ENCODE measurements at regions not wholly inside any gene's neighbourhood (a gene's known extent, or its start where the extent isn't known, plus 50 kb on each side); places are given as distances from the start of the nearest gene placed in this dataset.
"Not testable (repeated sequence)": the region's sequence is repeated elsewhere in the genome, so short reads cannot be mapped to it uniquely, and the experiment has no call there.

DNA sequence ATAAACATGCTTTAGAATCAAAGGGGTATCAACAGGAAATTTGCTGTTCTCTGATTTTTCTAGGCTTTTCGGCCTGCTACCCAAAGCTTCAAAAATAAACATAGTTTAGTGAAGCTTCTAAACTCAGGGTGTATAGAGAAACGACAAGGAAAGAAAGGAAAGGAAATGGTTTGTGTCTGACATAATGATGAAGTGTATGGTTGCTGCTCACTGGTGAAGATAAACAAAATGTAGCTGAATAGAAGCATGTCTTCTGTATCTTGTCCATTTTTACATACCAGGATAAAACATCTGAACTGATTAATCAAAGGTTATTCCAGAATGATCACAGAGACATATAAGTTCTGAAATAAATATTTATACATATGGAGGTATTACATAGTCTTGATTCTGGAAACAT is 1324.6 kb upstream of the NRXN1 start:
- no peak overlapping the region for H3K4me3 ChIP-seq (ENCODE audit: low read length)
- DNase-seq (ENCODE audit: low read depth, low spot score) = no peak

DNA sequence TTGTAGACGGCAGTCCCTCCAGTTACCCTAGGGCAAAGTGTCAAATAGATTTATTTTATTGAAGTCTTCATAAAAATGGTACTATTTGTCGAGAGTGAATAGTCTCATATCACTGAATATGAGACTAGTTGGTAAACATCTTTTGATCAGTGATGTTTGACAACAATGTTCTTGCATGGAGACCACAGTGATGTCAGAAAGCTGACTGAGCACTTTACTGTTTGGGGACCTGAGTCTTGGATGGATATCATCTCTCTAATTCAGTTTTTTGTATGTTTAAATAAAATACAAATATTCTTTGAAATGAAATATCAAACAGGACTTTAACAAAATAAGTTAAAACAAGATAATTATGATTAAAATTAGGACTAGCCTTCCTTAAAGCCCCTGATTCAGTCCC is 1315.4 kb upstream of the NRXN1 start:
- H3K4me3 ChIP-seq (ENCODE audit: low read length) = no peak overlapping the region
- DNase-seq (ENCODE audit: low read depth, low spot score) = no peak

DNA sequence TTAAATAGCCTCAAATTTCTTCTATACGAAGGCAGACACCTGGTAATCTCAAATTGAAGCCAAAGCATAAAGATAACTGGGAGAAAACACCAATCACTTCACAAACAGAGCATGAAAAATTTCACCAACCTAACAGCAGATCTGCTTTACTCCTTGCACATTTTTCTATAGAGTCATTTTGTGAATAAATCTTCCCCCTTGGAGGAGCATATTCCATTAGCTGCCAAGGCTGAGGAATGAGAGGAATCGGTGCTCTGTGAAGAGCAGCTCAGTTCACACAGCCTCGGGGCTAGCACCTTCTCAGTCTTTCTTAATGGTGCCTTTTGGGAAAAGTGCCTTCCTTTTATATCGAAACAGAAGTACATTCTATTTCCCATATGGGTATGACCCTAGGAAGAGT is 1313.7 kb upstream of the NRXN1 start:
- H3K4me3 ChIP-seq (ENCODE audit: low read length) = no peak overlapping the region
- no peak for DNase-seq (ENCODE audit: low read depth, low spot score)

DNA sequence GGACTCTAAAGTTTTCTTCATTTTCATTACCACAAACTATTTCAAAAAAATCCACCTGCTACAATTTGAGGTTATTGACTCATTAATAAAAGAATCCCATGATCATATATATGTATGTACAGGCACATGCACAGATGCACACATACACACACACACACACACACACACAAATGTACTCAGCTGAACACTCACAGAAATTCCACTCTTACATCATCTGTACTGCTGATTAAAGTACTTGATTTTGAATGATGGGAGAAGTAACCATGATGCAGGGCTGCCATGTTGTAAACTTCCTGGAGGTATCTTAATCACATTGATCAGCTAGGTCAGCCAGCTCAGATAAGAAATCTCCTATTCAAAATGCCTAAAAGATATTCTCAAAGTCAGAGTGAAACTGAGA is 1313.2 kb upstream of the NRXN1 start:
- no peak overlapping the region for H3K4me3 ChIP-seq (ENCODE audit: low read length)
- DNase-seq (ENCODE audit: low read depth, low spot score) = no peak

DNA sequence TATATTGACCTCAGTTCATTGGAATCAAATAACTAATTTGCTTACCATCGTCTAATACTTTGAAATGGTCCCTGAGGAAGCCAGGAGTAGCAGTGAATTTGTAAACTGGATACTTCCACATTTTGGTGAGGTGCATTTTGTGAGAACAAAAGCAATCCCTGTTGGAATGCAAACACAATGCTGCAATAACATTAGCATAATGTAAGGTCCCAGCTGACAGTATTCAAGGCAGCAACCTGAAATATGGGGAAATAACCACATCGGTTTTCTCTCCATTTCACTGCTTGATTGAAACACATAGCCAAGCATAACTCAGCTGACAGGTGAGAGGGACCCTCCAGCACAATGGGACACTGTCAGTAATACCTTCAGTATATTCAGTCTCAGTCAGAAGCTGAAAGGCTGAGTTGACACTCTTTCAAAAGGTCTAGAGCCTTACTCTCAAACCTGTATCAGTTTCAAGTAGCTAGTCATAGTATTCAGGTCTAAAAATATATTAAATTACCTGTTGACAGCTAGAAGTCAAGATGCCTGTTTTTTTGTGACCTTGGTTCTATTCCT is 1311.9 kb upstream of the NRXN1 start:
- no peak for DNase-seq (ENCODE audit: low read depth, low spot score)
- H3K4me3 ChIP-seq (ENCODE audit: low read length) = no peak overlapping the region

DNA sequence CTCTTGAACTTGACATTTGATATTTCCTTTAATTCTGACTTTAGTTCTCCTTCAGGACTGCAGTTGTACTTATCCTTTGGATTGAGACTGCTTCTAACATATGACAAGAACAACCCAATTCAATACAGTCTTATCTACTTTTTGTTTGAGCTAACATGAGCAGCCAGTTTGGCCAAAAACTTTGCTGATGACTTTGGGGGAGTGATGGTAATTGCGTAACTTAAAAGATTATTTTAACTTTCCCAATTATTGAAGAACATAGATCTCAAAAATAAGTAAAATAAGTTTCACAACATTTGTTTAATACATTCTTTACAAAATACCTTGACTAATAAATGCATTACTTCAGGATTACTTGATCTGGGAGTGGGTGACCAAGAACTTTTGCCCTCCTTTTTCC is 1311.1 kb upstream of the NRXN1 start:
- DNase-seq (ENCODE audit: low read depth, low spot score) = no peak
- H3K4me3 ChIP-seq (ENCODE audit: low read length) = no peak overlapping the region

DNA sequence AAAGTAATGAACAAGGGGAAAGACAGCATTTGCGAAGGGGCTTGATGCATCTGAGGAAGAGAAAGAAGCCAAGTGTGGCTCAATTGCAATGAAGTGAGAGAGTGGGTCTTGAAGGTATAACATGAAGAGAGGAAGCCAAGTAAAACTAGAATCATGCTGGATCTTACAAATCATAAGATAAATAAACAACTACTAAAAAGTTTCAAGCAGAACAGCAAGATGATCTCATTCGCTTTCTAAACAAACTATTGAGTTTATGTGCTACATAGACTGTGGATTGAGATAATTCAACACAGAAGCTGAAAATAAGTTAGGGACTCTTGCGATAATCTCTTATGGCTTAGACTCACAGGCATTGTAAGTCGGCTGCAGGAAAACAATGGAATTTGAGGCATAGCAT is 1310.5 kb upstream of the NRXN1 start:
- no peak overlapping the region for H3K4me3 ChIP-seq (ENCODE audit: low read length)
- DNase-seq (ENCODE audit: low read depth, low spot score) = no peak

DNA sequence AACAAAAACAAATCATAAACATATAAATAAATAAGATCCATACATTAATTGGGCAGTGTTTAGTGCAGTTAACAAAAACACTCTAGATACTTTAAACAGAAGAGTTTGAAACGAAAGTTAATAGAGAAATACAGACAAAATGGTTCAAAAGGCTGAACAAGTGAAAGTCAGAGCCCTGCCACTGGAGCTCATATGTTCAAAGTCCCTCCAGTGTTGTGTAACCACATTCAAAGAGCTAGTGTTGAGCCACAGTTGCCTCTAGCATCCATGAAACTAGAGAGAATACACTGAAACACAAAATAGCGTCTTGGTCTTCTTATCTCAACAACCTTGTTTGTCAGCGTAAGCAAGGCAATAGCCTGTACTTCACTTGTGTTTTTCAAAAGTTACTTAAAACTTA is 1309.8 kb upstream of the NRXN1 start:
- no peak overlapping the region for H3K4me3 ChIP-seq (ENCODE audit: low read length)
- DNase-seq (ENCODE audit: low read depth, low spot score) = no peak

DNA sequence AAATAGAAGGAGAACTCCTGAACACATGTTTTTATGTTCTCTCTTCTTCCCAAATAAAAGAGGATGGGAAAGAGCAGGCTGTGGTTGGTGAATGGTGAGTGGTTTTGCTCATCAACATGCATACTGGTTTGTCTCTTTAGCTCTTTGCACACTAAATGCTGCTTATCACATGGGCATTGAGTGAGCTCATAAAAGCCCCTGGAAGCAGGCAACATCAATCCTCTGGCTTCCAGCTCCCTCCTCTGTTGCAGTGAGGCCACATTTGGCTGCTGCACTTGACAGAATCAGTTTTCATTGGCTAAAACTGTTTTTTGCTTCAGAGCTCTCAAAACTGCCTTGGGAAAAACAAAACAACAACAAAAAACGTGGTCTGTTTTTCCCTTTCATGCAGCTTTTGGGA is 1308.2 kb upstream of the NRXN1 start:
- H3K4me3 ChIP-seq (ENCODE audit: low read length) = no peak overlapping the region
- DNase-seq (ENCODE audit: low read depth, low spot score) = no peak

DNA sequence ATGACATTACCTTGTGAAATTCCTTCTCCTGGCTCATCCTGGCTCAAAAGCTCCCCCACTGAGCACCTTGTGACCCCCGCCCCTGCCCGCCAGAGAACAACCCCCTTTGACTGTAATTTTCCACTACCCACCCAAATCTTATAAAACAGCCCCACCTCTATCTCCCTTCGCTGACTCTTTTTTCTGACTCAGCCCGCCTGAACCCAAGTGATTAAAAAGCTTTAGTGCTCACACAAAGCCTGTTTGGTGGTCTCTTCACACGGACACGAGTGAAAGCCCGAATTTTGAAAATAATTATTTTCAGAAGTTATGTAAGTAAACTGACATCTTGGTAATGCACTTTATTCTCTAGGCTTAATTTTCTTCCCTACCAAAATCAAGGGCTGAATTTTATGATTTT is 1305.9 kb upstream of the NRXN1 start:
- DNase-seq (ENCODE audit: low read depth, low spot score); H3K4me3 ChIP-seq (ENCODE audit: low read length): not testable (repeated sequence)

DNA sequence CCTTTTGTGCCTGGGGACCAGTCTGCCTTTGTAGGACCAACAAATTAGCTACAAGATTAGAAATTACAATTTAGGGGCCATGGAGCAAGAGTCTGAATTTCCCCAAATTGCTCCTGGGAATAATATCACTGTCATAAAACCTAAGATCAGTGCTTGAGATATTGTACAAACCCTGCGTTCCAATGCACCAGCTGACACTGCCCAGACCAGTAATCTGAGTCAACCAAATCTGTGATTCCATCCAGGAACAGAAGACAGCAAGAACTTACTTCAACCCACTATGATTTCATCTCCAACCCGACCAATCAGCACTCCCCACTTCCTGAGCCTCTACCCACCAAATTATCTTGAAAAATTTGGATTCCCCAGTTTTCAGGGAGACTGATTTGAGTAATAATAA is 1305.0 kb upstream of the NRXN1 start:
- no peak overlapping the region for H3K4me3 ChIP-seq (ENCODE audit: low read length)
- no peak for DNase-seq (ENCODE audit: low read depth, low spot score)

DNA sequence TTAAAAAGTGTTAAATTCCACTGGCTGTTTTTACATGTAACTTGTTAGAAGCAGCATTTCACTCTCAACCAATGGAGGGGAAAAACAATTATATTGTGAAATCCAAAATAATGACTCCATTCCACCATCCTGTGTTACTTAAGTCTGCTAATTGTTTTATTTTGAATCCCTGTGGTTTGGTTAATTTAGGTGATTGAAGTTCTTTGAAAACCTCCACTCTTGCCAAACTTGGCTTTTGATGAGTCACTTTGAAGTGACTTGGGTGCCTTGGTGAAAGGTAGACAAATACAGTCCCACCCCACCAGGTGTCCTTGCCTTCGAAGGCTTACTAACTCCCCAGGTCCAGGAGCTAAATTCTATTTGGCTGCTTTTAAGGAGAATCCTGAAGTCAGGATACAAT is 1303.8 kb upstream of the NRXN1 start:
- no peak for DNase-seq (ENCODE audit: low read depth, low spot score)
- H3K4me3 ChIP-seq (ENCODE audit: low read length) = no peak overlapping the region

DNA sequence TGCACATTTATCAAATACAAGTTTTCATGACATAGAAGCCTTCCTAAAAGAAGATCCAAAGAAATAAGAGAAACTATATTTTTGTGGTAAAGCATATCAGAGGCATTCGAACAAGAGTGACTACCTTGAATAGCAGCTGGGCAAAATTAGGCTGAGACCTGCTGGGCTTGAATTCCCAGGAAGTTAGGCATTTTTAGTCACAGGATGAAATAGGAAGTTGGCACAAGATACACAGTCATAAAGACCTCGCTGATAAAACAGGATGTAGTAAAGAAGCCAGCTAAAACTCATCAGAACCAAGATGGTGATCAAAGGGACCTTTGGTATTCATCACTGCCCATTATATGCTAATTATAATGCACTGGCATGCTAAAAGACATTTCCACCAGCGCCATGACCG is 1302.3 kb upstream of the NRXN1 start:
- DNase-seq (ENCODE audit: low read depth, low spot score) = no peak
- no peak overlapping the region for H3K4me3 ChIP-seq (ENCODE audit: low read length)

DNA sequence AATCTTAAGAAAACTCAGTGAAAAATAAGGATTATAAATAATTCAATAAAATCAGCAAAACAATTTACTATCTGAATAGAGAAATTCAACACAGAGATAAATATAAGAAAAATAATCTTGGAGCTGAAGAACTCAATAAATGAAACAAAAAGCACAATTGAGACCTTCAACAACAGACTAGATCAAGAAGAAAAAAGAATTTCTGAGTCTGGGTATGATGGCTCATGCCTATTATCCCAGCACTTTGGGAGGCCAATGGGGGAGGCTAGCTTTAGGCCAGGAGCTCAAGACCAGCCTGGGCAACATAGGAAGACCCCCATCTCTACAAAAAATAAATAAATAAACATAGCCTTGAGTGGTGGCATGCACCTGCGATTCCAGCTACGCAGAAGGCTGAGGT is 1295.7 kb upstream of the NRXN1 start:
- no peak overlapping the region for H3K4me3 ChIP-seq (ENCODE audit: low read length)
- DNase-seq (ENCODE audit: low read depth, low spot score) = no peak

DNA sequence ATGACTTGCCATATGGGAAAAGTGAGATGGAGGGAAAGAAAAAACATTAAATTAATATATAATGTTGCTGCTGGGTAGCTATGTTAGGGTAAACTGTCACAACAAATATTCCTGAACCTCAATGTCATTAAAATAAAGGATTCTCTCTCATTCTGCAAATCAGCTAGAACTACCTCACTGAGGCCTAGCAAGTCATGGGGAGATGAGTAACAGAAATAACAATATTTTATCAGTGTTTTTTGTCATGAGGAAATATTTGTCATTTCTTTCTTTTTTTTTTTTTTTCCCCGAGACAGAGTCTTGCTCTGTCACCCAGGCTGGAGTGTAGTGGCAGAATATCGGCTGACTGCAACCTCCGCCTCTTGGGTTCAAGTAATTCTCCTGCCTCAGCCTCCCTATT is 1282.3 kb upstream of the NRXN1 start:
- DNase-seq (ENCODE audit: low read depth, low spot score) = no peak
- no peak overlapping the region for H3K4me3 ChIP-seq (ENCODE audit: low read length)

DNA sequence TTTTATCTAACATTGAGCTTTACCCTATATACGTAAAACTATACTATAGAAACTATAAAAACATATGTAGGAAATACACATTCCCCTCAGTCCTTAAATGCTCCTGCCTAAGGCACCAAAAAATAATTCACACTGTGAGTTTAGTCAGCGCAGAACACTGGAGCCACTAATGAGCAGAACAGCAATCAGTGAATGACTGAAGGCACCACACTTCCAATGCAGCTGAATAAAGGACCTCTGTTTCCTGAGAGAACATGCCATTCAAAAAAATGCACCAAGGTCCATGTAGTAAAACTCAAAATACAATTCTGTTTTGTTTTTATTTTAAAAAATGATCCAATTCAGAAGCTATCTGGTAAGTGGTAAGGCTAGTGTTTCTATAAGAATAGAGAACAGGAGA is 1280.6 kb upstream of the NRXN1 start:
- DNase-seq (ENCODE audit: low read depth, low spot score) = no peak
- no peak overlapping the region for H3K4me3 ChIP-seq (ENCODE audit: low read length)

DNA sequence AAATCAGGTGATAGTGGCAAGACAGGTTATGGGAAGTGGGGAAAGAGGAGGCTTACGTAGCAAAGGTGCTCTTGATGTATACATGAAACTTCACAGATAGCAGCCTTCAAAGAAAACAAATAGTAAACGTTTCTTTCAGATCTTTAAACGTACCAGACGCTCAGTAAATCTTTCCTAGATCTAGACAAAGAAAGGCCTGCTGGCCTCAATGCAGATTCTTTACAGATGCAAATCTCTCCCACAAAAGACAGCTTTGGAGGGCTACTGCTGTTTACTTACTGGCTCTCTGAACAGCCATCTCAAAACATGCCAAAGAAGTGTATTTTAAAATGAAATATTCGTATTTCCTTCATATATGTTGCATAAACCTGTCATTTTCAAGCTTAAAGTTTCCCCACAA is 1279.9 kb upstream of the NRXN1 start:
- no peak for DNase-seq (ENCODE audit: low read depth, low spot score)
- H3K4me3 ChIP-seq (ENCODE audit: low read length) = no peak overlapping the region

DNA sequence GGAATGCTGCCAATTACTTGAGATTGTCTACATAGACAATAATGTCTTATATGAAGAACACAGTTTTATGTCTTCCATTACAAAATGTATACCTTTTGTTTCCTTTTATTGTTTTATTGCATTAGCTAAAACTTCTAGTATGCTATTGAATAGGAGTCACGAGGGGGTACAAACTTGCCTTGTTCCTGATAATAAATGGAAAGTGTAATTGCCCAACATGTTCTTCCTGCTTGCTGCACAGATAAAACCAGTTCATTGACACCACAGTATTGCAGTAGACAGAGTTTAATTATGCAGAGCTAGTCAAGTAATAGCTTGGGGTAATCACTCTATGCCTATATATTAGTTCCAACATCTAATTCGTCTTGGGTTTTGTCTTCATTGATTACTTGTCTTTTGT is 1276.2 kb upstream of the NRXN1 start:
- no peak for DNase-seq (ENCODE audit: low read depth, low spot score)
- H3K4me3 ChIP-seq (ENCODE audit: low read length) = no peak overlapping the region

DNA sequence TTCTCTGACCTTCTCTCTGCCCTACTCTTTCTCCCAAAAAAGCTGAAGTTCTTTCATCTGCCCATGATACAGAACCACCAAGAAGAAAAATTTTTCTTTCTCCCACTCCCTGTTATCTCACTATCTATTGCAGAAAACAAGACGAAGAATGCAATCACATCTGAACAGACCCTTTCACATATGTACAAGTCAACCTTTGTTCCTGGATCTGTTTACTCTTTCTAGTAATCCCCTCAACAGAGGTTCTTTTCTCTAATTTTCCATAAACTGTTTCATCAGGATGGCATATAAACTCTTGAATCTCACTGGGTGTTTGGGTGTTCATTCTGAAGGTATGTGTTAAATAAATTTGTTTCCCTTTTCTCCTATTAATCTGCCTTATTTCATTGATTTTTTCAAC is 1262.7 kb upstream of the NRXN1 start:
- H3K4me3 ChIP-seq (ENCODE audit: low read length) = no peak overlapping the region
- no peak for DNase-seq (ENCODE audit: low read depth, low spot score)

DNA sequence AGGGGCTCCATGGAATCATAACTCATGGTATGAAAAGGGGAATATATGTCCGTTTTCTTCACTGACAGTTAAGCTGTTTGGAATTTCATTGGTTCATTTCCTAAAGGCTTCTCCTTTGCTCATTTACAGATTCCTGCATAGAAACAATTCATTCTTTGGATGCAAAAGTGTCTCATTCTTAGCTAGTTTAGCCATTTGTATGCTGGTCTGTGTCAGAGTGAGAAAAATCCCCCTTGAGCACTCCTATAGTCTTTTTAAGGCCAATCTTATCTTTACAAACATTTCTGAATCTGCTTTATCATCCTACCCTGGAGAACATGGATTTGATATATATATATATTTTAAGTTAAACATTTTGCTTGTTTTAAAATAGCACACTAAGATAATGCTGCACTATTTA is 1260.9 kb upstream of the NRXN1 start:
- DNase-seq (ENCODE audit: low read depth, low spot score) = no peak
- no peak overlapping the region for H3K4me3 ChIP-seq (ENCODE audit: low read length)

DNA sequence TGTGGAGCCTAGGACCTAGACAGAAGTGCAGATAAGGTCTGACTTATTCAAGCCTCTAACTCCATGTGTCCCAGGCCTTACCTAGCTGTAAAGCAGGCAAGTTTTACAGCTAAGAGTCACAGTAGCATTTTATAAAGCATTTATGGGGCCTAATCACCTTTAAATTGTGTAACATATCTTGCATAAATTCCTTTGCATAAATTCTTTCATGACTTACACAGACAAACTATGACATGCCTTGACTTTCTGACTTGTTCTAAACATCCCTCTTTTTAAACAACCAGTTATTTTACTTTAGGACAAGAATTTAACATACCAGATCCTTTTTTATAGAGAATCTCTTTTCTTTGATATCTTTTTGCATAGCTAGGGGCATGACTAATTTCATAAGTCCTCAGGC is 1257.8 kb upstream of the NRXN1 start:
- H3K4me3 ChIP-seq (ENCODE audit: low read length) = no peak overlapping the region
- no peak for DNase-seq (ENCODE audit: low read depth, low spot score)

DNA sequence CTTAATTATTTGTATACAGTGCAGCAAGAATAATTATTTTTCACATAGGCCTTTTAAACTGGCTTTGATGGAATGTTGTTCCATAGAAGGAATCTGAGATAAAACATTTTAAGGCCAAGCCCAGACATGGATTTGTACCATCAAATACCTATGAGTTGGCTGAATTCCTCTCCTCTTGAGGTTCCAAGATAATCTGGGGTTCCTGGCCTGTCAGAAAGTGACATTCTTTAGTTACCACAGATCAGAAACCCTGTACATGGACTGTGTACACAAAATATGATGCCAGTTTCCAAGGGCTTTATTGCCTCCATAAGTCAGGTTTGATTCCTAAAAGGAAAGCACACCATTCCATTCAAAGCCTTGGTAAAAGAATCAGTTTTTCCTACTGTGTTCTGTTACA is 1256.7 kb upstream of the NRXN1 start:
- H3K4me3 ChIP-seq (ENCODE audit: low read length) = no peak overlapping the region
- no peak for DNase-seq (ENCODE audit: low read depth, low spot score)
